ENCODE measurements at regions not wholly inside any gene's neighbourhood (a gene's known extent, or its start where the extent isn't known, plus 50 kb on each side); places are given as distances from the start of the nearest gene placed in this dataset.

- TF ChIP-seq ATF2 (IDR thresholded peaks at IDR 0.05; ENCODE audit: low read length) (no peak), CTCF (IDR thresholded peaks at IDR 0.05; ENCODE audit: control extremely low read depth in 1 of 3, insufficient read depth in 1 of 3, low read depth in 1 of 3, low read length in 3 of 3) (no peak)
Observed at GRCh38 chr10:108789336-108789735, 1134.0 kb downstream of the XPNPEP1 start.
